Breast epithelium (tissue), 3 donors: ENCODE measurements at regions not wholly inside any gene's neighbourhood (a gene's known extent, or its start where the extent isn't known, plus 50 kb on each side); places are given as distances from the start of the nearest gene placed in this dataset.

ENCODE experiments used
- POLR2A ChIP-seq: fragments of 450-650 bp; IDR thresholded peaks from one replicate; pipeline ENCODE4 v1.6.1; 2016; ENCODE audit warnings: antibody characterized with exemption, mild to moderate bottlenecking, moderate library complexity
- TF ChIP-seq, protein P1 (sequence below), 3 donors: fragments of 450-650 bp; IDR thresholded peaks; one replicate each; pipeline ENCODE4 v1.5.1; 2016 to 2017; ENCODE audit warnings: antibody characterized with exemption in 3 of 3, mild to moderate bottlenecking in 3 of 3, moderate library complexity in 3 of 3

GRCh38 chr2:64836566-64836965, 152.6 kb upstream of the SLC1A4 start:
- TF ChIP-seq, protein P1, sequence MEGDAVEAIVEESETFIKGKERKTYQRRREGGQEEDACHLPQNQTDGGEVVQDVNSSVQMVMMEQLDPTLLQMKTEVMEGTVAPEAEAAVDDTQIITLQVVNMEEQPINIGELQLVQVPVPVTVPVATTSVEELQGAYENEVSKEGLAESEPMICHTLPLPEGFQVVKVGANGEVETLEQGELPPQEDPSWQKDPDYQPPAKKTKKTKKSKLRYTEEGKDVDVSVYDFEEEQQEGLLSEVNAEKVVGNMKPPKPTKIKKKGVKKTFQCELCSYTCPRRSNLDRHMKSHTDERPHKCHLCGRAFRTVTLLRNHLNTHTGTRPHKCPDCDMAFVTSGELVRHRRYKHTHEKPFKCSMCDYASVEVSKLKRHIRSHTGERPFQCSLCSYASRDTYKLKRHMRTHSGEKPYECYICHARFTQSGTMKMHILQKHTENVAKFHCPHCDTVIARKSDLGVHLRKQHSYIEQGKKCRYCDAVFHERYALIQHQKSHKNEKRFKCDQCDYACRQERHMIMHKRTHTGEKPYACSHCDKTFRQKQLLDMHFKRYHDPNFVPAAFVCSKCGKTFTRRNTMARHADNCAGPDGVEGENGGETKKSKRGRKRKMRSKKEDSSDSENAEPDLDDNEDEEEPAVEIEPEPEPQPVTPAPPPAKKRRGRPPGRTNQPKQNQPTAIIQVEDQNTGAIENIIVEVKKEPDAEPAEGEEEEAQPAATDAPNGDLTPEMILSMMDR (IDR thresholded peaks at IDR 0.05), result no peak
- no peak for TF ChIP-seq POLR2A
